LNCAP (cell line): ENCODE measurements at regions not wholly inside any gene's neighbourhood (a gene's known extent, or its start where the extent isn't known, plus 50 kb on each side); places are given as distances from the start of the nearest gene placed in this dataset.

Experiments used
- TF ChIP-seq, protein P1 (sequence below): fragments of 450-650 bp; IDR thresholded peaks from 2 replicates; pipeline ENCODE4 v1.5.1; 2017; ENCODE audit warnings: mild to moderate bottlenecking

DNA sequence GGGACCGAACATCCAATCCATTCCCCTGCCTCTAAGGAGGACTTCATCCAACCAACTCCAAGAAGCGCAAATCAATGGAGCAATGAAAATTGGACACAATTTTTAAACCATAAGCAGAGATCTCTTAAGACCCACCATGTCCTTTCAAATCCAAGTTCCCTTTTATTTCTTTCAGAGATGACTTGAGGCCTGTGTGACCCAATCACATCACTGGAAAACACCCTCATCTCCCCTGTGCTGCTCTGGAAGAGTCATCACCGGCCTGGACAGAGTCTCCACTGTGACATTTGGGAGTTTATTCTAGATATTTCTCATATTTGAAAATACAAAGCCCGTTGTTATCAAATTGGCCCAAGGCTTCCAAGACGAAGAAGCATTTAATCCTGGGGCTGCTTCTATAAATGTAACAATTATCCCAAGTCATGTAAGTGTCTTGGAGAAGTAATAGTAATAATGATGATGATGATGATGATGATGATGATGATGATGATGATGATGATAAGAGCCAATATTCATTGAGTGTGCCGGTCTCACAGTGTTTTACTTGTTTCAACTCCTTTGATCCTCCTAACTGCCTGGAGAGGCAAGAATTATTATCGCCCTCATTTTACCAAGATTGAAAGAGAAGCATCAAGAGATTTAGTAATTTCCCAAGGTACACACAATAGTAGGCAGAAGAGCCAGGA is 72.1 kb downstream of the COPRS start:
- TF ChIP-seq, protein P1, sequence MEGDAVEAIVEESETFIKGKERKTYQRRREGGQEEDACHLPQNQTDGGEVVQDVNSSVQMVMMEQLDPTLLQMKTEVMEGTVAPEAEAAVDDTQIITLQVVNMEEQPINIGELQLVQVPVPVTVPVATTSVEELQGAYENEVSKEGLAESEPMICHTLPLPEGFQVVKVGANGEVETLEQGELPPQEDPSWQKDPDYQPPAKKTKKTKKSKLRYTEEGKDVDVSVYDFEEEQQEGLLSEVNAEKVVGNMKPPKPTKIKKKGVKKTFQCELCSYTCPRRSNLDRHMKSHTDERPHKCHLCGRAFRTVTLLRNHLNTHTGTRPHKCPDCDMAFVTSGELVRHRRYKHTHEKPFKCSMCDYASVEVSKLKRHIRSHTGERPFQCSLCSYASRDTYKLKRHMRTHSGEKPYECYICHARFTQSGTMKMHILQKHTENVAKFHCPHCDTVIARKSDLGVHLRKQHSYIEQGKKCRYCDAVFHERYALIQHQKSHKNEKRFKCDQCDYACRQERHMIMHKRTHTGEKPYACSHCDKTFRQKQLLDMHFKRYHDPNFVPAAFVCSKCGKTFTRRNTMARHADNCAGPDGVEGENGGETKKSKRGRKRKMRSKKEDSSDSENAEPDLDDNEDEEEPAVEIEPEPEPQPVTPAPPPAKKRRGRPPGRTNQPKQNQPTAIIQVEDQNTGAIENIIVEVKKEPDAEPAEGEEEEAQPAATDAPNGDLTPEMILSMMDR = no peak

DNA sequence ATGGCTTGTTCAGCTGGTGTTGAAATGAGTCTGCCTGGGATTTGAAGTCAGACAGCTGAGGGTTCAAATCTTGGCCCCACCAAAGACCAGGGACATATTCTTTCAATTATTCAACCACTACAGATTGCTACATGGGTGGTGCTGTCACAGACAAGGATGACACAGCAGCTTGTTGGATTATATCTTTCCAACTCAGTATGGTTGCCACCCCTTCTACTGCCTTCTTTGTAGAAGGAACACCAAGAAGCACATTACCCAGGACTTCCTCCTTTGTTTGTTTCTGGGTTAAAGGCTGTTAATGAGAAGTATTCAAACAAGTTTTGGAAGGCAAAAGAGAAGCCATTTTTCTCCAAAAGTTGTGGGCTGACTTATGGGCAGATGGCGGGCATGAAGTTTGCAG is 78.6 kb downstream of the COPRS start:
- TF ChIP-seq, protein P1 = no peak

DNA sequence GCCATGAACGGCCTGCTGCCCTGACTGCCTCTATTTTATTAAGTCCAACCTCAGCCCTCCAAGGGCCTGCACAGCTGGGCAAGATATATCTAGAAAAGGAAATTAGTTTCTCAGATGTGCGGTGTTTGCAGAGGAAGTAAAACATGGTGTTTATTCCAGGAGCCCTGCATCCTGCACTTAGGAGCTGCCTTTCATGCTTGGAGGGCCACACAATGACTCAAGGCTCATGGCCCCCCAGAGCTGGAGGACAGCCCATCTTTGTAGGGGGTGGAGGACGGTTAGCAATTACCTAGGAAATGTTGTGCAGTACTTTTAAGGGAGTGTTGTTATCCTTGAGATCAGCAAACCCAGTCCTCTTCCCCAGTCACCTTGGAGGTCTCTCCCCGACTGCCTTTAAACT is 80.5 kb downstream of the COPRS start:
- TF ChIP-seq, protein P1 = no peak

DNA sequence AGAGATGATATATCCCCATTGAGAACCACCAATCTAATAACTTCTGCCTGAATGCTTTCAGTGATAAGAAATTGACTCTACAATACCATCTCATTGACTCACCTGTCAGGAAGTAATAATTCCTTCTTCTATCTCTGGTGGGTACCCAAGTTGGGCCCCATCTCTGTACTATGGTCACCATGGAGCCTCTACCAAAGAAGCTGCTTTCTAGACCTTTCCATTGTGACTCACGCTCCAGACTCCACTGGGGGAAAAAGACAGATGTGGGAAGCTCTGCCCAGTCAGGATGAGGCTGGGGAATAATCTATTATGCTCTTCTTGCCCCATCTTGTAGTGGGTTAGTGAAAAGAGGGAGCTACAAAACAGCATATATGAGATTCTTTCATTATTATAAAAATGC is 100.4 kb downstream of the COPRS start:
- TF ChIP-seq, protein P1 = no peak

DNA sequence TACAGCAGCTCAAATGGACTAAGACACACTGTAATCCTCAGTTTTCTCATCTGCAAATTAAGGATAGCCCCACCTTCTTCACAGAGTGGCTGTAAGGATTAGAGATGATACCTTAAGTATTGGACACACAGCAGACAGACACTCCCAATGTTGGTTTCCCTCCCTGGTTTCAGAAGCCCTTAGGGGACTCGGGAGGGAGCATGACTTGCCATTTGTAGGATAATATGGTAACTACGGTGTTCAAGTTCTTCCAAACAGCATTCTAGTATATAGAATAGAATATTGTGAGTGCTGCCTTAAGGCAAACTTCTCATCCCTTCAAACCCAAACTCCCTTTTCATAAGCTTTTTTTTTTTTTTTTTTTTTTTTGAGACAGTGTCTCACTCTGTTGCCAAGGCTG is 101.9 kb downstream of the COPRS start:
- TF ChIP-seq, protein P1 = no peak

DNA sequence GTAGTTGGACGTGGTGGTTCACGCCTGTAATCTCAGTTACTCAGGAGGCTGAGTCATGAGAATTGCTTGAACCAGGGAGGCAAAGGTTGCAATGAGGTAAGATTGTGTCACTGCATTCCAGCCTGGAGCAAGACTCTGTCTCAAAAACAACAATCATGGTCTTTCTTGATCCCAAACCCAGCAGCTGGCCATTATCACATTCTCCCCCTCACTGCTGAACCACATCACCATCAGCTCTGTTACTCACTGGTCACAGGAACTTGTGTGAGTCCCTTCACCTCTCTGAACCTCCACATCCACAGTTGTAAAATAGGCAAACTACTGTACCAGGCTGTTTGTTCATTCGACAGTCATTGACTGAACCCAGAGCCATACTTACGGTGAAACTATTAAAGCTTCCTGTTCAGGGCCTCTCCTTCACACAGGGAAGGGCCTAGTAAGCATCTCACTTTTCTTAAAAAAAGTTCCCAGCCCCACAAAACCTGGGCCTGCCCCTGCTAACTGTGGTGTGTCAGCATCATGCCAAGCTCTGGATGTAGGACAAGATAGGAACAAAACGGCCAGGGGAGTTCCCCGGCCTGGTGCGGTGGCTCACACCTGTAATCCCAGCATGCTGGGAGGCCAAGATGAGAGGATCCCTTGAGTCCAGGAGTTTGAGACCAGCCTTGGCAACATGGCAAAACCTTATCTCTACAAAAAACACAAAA is 104.7 kb downstream of the COPRS start:
- TF ChIP-seq, protein P1 = no peak

DNA sequence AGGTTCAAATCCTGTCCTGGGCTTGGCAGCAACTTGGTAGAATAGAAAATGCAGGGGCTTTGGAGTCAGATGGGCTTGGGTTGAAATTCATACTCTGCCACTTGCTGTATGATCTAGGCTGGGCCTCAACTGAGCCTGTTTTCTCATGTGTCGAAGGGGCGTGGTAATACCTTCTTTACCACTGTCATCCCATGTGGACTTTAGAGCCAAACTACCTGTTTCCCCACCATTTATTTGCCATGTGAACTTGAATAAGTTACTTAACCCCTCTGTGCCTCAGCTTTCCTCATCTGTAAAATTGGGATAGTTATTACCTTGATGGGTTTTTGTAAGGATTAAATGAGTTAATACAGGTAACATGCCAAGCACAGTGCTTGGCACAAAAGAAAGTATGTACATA is 106.0 kb downstream of the COPRS start:
- TF ChIP-seq, protein P1 = no peak
